T-helper 1 cell (primary cell): ENCODE measurements at regions not wholly inside any gene's neighbourhood (a gene's known extent, or its start where the extent isn't known, plus 50 kb on each side); places are given as distances from the start of the nearest gene placed in this dataset.

Source experiments
- DNase-seq, 5 donors: peaks; one replicate each; pipeline ENCODE4 v3.0.0-alpha.2; 2012 to 2020

GRCh38 chr13:34647379-34648150 is 294.5 kb upstream of the NBEA start:
- DNase-seq, result no peak

- no peak for DNase-seq
Measured at GRCh38 chr13:34654203-34654602, 287.9 kb upstream of the NBEA start.

DNA sequence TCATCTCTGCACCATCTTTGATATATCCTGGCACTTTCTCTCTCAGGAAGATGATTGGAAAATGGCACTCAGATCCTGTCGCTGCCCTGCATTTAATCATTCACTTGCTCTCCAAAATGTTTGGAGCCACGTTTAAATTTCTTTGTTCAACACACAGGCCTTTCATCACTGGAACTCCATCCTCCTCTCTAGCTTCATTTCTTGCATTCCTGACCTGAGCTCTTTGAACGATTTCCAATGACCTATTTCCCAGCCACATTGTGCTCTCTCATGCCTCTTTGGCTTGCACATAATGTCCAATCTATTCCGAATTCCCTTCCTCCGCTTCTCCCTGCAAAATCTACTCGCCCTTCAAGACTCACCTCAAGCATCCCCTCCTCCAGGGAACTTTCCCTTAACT is 287.4 kb upstream of the NBEA start:
- no peak for DNase-seq

DNA sequence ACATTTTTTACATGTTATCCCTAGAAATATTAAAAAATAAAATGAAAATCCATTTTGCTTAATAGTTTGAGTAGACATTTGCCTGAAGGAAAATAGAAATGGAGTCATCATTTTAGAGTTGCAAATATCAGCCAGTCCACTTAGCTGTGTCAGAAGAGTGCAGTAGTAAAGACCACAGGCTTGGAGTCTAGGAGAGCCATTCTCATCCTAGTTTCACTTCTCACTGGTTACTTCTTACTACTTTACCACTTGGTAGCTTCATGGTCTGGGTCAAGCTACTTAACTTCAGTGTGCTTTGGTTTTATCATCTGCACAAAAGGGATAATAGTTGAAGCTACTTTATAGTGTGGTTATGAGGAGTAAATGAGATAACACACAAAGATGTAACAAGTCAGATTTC is 286.5 kb upstream of the NBEA start:
- no peak for DNase-seq

- DNase-seq, result no peak
Measured at GRCh38 chr13:34657716-34658115, 284.4 kb upstream of the NBEA start.

GRCh38 chr13:34667286-34668218 is 274.5 kb upstream of the NBEA start:
- DNase-seq, result no peak

GRCh38 chr13:34671137-34671536 is 270.9 kb upstream of the NBEA start:
- no peak for DNase-seq

DNA sequence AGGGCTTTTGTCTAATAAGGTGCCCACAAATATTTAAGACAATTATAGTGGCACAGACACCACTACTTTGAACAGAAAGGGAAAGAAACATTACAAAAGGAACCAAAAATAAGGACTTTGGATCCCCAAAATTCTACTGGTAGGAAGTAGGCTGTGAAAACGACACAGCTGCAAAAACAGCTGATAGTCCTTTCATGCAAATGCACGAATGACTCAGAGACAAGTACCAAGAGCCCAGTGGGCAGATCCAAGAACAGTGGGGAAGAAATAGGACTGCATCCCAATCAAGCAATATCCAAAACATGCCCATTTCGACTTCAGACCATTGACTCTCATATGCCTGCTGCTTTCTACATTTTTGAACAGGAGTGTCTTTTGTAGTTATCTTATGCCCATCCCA is 269.4 kb upstream of the NBEA start:
- no peak for DNase-seq

- no peak for DNase-seq
Measured at GRCh38 chr13:34675626-34676025, 266.4 kb upstream of the NBEA start.

DNA sequence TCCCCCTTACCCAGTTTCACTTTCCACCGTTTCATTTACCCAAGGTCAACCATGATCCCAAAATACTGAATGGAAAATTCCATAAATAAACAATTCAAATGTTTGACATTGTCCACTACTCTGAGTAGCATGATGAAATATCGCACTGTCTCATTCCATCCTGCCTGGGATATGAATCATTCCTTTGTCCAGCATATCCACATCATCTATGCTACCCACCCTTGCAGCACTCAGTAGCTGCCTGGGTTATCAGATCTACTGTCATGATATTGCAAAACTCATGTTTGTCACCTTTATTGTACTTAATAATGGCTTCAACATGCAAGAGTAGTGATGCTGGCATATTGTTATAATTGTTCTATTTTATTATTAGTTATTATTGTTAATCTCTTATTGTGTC is 263.9 kb upstream of the NBEA start:
- no peak for DNase-seq

- DNase-seq, result no peak
Measured at GRCh38 chr13:34681405-34681955, 260.6 kb upstream of the NBEA start.

- no peak for DNase-seq
Measured at GRCh38 chr13:34695063-34695462, 247.0 kb upstream of the NBEA start.

- no peak for DNase-seq
Measured at GRCh38 chr13:34696296-34696695, 245.8 kb upstream of the NBEA start.

GRCh38 chr13:34696741-34697140 is 245.3 kb upstream of the NBEA start:
- DNase-seq, result no peak

DNA sequence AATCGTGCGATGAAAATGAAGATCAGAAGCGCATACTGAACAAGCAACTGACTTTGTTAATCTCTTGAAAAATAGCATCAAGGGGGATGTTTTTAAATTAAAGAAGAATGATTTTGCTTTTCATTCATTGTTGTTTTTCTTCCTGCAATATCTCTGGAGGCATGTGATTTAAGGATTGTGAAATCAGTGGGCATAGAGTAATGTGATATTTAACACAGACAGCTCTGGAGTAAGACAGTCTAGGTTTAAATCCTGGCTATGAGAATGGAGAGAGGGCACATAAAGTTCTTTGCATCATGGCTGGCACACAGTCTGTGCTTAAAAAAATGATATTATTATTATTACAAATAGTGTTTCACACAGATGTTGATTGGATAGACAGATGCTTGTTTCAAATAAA is 243.1 kb upstream of the NBEA start:
- no peak for DNase-seq

- no peak for DNase-seq
Measured at GRCh38 chr13:34700155-34700554, 241.9 kb upstream of the NBEA start.

DNA sequence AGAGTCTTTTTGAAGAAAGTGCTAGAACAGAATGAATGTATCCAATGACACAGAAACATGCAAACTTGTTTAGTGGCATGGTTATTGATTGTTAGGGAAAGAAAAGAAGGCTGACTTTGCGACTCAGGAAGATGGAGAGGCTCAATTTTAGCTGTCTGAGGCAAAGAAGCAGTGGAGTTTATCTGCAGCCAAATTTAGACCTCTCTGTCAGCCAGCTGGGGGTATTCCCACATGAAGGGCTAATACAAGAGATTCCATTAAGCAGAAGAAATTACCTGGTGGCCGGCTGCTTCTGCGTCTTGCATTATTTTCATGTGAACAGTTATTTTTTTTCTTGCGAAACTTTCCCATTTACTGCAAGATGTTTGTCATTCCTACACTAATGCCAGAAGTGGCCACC is 240.2 kb upstream of the NBEA start:
- DNase-seq, result no peak

GRCh38 chr13:34708566-34709313 is 233.3 kb upstream of the NBEA start:
- no peak for DNase-seq

DNA sequence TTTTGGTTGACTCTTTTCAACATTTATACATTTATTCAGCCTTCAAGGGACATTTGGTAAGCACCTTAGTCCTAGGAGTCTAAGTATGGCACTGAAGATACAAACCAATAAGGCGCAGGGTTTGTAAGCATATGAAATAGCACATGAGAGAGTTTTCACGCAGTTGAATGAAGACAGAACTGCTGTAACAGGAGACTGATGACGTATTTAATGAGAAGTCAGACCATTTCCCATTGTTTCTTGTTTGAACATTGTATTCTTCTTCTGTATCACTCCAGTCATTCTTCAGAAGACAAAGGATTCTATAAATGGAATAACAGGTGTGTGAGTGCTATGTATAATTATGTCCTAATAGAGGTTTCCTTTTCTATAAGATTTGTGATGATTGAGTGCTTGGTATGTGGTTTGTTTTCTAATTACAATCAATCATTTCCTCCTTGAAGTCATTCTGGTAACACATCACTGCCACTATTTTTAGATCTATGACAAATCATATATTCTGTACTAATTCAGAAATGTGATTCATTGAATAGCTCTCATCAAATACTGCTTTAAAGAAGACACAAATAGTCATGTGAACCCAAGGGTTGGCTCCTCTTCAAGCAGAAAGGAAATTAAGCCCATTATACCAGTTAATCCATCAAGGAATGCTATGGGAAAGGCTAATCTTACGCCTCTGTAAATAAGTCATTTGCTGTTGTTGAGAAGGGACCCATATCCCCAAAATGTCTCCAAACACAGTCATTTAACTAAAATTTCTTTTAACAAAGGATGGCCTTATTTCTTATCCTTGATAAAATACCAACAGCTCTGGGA is 222.8 kb upstream of the NBEA start:
- no peak for DNase-seq

DNA sequence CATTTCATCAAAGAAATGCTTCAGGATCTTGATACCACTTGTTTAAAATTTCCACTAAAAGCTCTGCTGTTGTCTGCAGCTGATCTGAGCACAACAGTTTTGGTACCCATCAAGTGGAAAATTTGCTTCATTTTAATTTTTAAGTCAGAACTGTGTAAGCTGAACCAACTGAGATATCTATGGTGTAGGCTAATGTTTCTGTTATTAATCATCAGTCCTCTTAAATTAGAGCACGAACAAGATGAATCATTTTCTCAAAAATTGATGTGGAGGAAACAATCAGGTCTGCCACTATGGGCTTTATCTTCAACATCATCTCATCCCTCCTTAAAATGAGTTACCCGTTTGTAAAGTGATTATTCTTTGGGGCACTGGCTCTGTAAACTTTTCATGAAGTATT is 221.5 kb upstream of the NBEA start:
- DNase-seq, result no peak

GRCh38 chr13:34721631-34722595 is 220.2 kb upstream of the NBEA start:
- DNase-seq, result no peak
